ENCODE measurements at regions not wholly inside any gene's neighbourhood (a gene's known extent, or its start where the extent isn't known, plus 50 kb on each side); places are given as distances from the start of the nearest gene placed in this dataset.

GRCh38 chr5:99995407-99995806, 539.8 kb upstream of the FAM174A start:
- Mint-ChIP-seq H3K9me3 (no peaks in the 10 kb centered on the region; the same call in 1 of the 2 replicates), H3K4me3 (no peak overlapping the region), H3K4me1 (no peaks in the 10 kb centered on the region), H3K27ac (no peak overlapping the region), H3K27me3 (ENCODE audit: low read depth) (no peaks in the 10 kb centered on the region; the same call in 1 of the 2 replicates), H3K36me3 (no peaks in the 10 kb centered on the region)
- ATAC-seq = no peak
- no peak for DNase-seq (ENCODE audit: low spot score)
- TF ChIP-seq NFE2L1 (CRISPR knock-in tag; IDR thresholded peaks at IDR 0.05) = no peak
- TF ChIP-seq ZMAT4 (CRISPR knock-in tag; IDR thresholded peaks at IDR 0.05) = no peak
- no peak for TF ChIP-seq CTCF (IDR thresholded peaks at IDR 0.05)
- no peak for TF ChIP-seq ZNF138 (CRISPR knock-in tag; conservative IDR thresholded peaks at IDR 0.05)
- no peak for TF ChIP-seq TP53 (CRISPR knock-in tag; IDR thresholded peaks at IDR 0.05)
- TF ChIP-seq E2F5 (CRISPR knock-in tag; IDR thresholded peaks at IDR 0.05) = no peak
- POLR2A ChIA-PET = no interaction called here
- CTCF ChIA-PET = no interaction called here

GRCh38 chr5:99973779-99974178, 561.4 kb upstream of the FAM174A start:
- TF ChIP-seq HMGXB4 (CRISPR knock-in tag; IDR thresholded peaks at IDR 0.05) = no peak
- TF ChIP-seq ZNF219 (CRISPR knock-in tag; IDR thresholded peaks at IDR 0.05; ENCODE audit: borderline replicate concordance) = no peak
- TF ChIP-seq ZNF317 (CRISPR knock-in tag; IDR thresholded peaks at IDR 0.05; ENCODE audit: borderline replicate concordance, low read depth) = no peak
- TF ChIP-seq JAZF1 (CRISPR knock-in tag; IDR thresholded peaks at IDR 0.05) = no peak
- no peak for TF ChIP-seq ZSCAN18 (CRISPR knock-in tag; IDR thresholded peaks at IDR 0.05)
- TF ChIP-seq ZMAT4 (CRISPR knock-in tag; IDR thresholded peaks at IDR 0.05) = no peak
- TF ChIP-seq CTCF (IDR thresholded peaks at IDR 0.05) = no peak
- Mint-ChIP-seq H3K4me3 (no peak overlapping the region), H3K4me1 (no peaks in the 10 kb centered on the region), H3K27ac (no peak overlapping the region), H3K36me3 (no peaks in the 10 kb centered on the region), H3K27me3 (ENCODE audit: low read depth) (no peaks in the 10 kb centered on the region), H3K9me3 (no peaks in the 10 kb centered on the region)
- ATAC-seq (peak; percentile 62; the same call in 1 of the 2 replicates), DNase-seq (ENCODE audit: low spot score) (no peak)
- CTCF ChIA-PET = interaction anchor here (0.6 to 1.3 kb wide), 2 partner anchors 25 to 62 kb away, joined by 3 read pairs; no protein-coding TSS in a partner anchor
- POLR2A ChIA-PET = no interaction called here

GRCh38 chr5:99955962-99956361, 579.2 kb upstream of the FAM174A start:
- DNase-seq (ENCODE audit: low spot score) = no peak
- Mint-ChIP-seq H3K36me3 (no peaks in the 10 kb centered on the region), H3K27me3 (ENCODE audit: low read depth) (no peaks in the 10 kb centered on the region; the same call in 1 of the 2 replicates), H3K4me1 (no peaks in the 10 kb centered on the region), H3K27ac (no peak overlapping the region), H3K4me3 (no peak overlapping the region), H3K9me3 (no peaks in the 10 kb centered on the region)
- ChIA-PET POLR2A (no interaction called here), CTCF (no interaction called here)
- ATAC-seq = no peak
- TF ChIP-seq NFE2L1 (CRISPR knock-in tag; IDR thresholded peaks at IDR 0.05) = no peak
- no peak for TF ChIP-seq E2F4 (CRISPR knock-in tag; IDR thresholded peaks at IDR 0.05; ENCODE audit: borderline replicate concordance, low read depth)
- no peak for TF ChIP-seq ZNF416 (CRISPR knock-in tag; IDR thresholded peaks at IDR 0.05)
- TF ChIP-seq CREB1 (CRISPR knock-in tag; IDR thresholded peaks at IDR 0.05) = no peak
- TF ChIP-seq FOXP1 (CRISPR knock-in tag; IDR thresholded peaks at IDR 0.05; ENCODE audit: borderline replicate concordance) = no peak
- TF ChIP-seq ELF4 (CRISPR knock-in tag; IDR thresholded peaks at IDR 0.05; ENCODE audit: low read depth) = no peak
- no peak for TF ChIP-seq ZNF396 (CRISPR knock-in tag; IDR thresholded peaks at IDR 0.05; ENCODE audit: borderline replicate concordance)
- no peak for TF ChIP-seq NR3C1 (CRISPR knock-in tag; conservative IDR thresholded peaks at IDR 0.05; ENCODE audit: low read depth)
- no peak for TF ChIP-seq ATF2 (CRISPR knock-in tag; IDR thresholded peaks at IDR 0.05; ENCODE audit: borderline replicate concordance, low read depth)
- TF ChIP-seq FOXJ3 (CRISPR knock-in tag; IDR thresholded peaks at IDR 0.05; ENCODE audit: borderline replicate concordance) = no peak
- no peak for TF ChIP-seq ZNF219 (CRISPR knock-in tag; IDR thresholded peaks at IDR 0.05; ENCODE audit: borderline replicate concordance)

Data from WTC11 (cell line).